ENCODE measurements at regions not wholly inside any gene's neighbourhood (a gene's known extent, or its start where the extent isn't known, plus 50 kb on each side); places are given as distances from the start of the nearest gene placed in this dataset.

GRCh38 chr5:68424799-68425537 lies 209.4 kb downstream of the PIK3R1 start:
- peak; percentile 48 for DNase-seq
- ChIA-PET POLR2A (interaction anchor here (0.5 kb wide), 1 partner anchor 157 kb away, joined by 4 read pairs; no protein-coding TSS in a partner anchor), CTCF (interaction anchor here (0.7 to 0.9 kb wide), 3 partner anchors 25 to 142 kb away, joined by 3 to 4 read pairs (median 3); no protein-coding TSS in a partner anchor)
- intact Hi-C loops (cut with DNase I, micrococcal nuclease), result loop anchor here (1.0 to 2.0 kb wide), 2 partner anchors 9 to 80 kb away; no protein-coding TSS in a partner anchor
- Mint-ChIP-seq H3K9me3 (ENCODE audit: low read depth) (no peaks in the 10 kb centered on the region), H3K4me3 (no peak overlapping the region), H3K27ac (no peak overlapping the region), H3K4me1 (peaks cover 48% of the 10 kb centered on the region), H3K36me3 (ENCODE audit: low read depth) (no peaks in the 10 kb centered on the region), H3K27me3 (peaks cover 10% of the 10 kb centered on the region)
- ATAC-seq, result peak; percentile 91

GRCh38 chr5:68426586-68426985 lies 211.0 kb downstream of the PIK3R1 start:
- peaks cover 7% of the 10 kb centered on the region for H3K27me3 Mint-ChIP-seq
- intact Hi-C loops (cut with DNase I, micrococcal nuclease), result no loop called here
- ChIA-PET POLR2A (no interaction called here), CTCF (no interaction called here)
- no peak for DNase-seq
- peaks cover 58% of the 10 kb centered on the region for H3K4me1 Mint-ChIP-seq
- no peak overlapping the region for H3K27ac Mint-ChIP-seq
- H3K36me3 Mint-ChIP-seq (ENCODE audit: low read depth), result no peaks in the 10 kb centered on the region
- no peak for ATAC-seq
- H3K4me3 Mint-ChIP-seq, result no peak overlapping the region
- no peaks in the 10 kb centered on the region for H3K9me3 Mint-ChIP-seq (ENCODE audit: low read depth)

GRCh38 chr5:68428231-68428811 lies 212.8 kb downstream of the PIK3R1 start:
- no peak for ATAC-seq
- Mint-ChIP-seq H3K4me3 (no peak overlapping the region), H3K4me1 (peaks cover 60% of the 10 kb centered on the region), H3K27ac (no peak overlapping the region), H3K9me3 (ENCODE audit: low read depth) (no peaks in the 10 kb centered on the region), H3K36me3 (ENCODE audit: low read depth) (no peaks in the 10 kb centered on the region), H3K27me3 (peaks cover 13% of the 10 kb centered on the region)
- ChIA-PET POLR2A (no interaction called here), CTCF (no interaction called here)
- DNase-seq, result no peak
- intact Hi-C loops (cut with DNase I, micrococcal nuclease), result no loop called here

- no peak overlapping the region for H3K4me3 Mint-ChIP-seq
- H3K27me3 Mint-ChIP-seq, result peaks cover 13% of the 10 kb centered on the region
- intact Hi-C loops (cut with DNase I, micrococcal nuclease), result no loop called here
- H3K36me3 Mint-ChIP-seq (ENCODE audit: low read depth), result no peaks in the 10 kb centered on the region
- POLR2A ChIA-PET, result interaction anchor here (0.5 kb wide), 1 partner anchor 149 kb away, joined by 3 read pairs; no protein-coding TSS in a partner anchor
- CTCF ChIA-PET, result no interaction called here
- no peak for ATAC-seq
- no peak for DNase-seq
- H3K9me3 Mint-ChIP-seq (ENCODE audit: low read depth), result no peaks in the 10 kb centered on the region
- no peak overlapping the region for H3K27ac Mint-ChIP-seq
- H3K4me1 Mint-ChIP-seq, result peaks cover 62% of the 10 kb centered on the region
Measured at GRCh38 chr5:68429510-68429909, 214.0 kb downstream of the PIK3R1 start.

GRCh38 chr5:68430279-68430678 lies 214.7 kb downstream of the PIK3R1 start:
- no peak for DNase-seq
- intact Hi-C loops (cut with DNase I, micrococcal nuclease), result loop anchor here (5.0 to 10.0 kb wide), 3 partner anchors 85 to 1878 kb away; no protein-coding TSS in a partner anchor
- peaks cover 63% of the 10 kb centered on the region for H3K4me1 Mint-ChIP-seq
- POLR2A ChIA-PET, result interaction anchor here (0.5 kb wide), 1 partner anchor 150 kb away, joined by 3 read pairs; no protein-coding TSS in a partner anchor
- no peaks in the 10 kb centered on the region for H3K36me3 Mint-ChIP-seq (ENCODE audit: low read depth)
- H3K27me3 Mint-ChIP-seq, result peaks cover 13% of the 10 kb centered on the region
- no peaks in the 10 kb centered on the region for H3K9me3 Mint-ChIP-seq (ENCODE audit: low read depth)
- H3K4me3 Mint-ChIP-seq, result no peak overlapping the region
- CTCF ChIA-PET, result no interaction called here
- no peak for ATAC-seq
- no peak overlapping the region for H3K27ac Mint-ChIP-seq

GRCh38 chr5:68431186-68431585 lies 215.6 kb downstream of the PIK3R1 start:
- Mint-ChIP-seq H3K4me1 (peaks cover 63% of the 10 kb centered on the region), H3K27me3 (peaks cover 13% of the 10 kb centered on the region), H3K4me3 (no peak overlapping the region), H3K36me3 (ENCODE audit: low read depth) (no peaks in the 10 kb centered on the region), H3K9me3 (ENCODE audit: low read depth) (no peaks in the 10 kb centered on the region), H3K27ac (no peak overlapping the region)
- DNase-seq (no peak), ATAC-seq (no peak)
- ChIA-PET CTCF (interaction anchor here (0.7 to 5.0 kb wide), 2 partner anchors 144 to 984 kb away, joined by 4 to 34 read pairs; no protein-coding TSS in a partner anchor), POLR2A (interaction anchor here (0.6 to 0.7 kb wide), 2 partner anchors 27 to 1225 kb away, joined by 4 to 9 read pairs; no protein-coding TSS in a partner anchor)
- intact Hi-C loops (cut with DNase I, micrococcal nuclease), result loop anchor here (5.0 to 10.0 kb wide), 3 partner anchors 86 to 1879 kb away; no protein-coding TSS in a partner anchor

- H3K27me3 Mint-ChIP-seq, result peaks cover 11% of the 10 kb centered on the region
- H3K9me3 Mint-ChIP-seq (ENCODE audit: low read depth), result no peaks in the 10 kb centered on the region
- peaks cover 57% of the 10 kb centered on the region for H3K4me1 Mint-ChIP-seq
- no peak for ATAC-seq
- POLR2A ChIA-PET, result interaction anchor here (0.6 kb wide), 1 partner anchor 28 kb away, joined by 9 read pairs; no protein-coding TSS in a partner anchor
- H3K4me3 Mint-ChIP-seq, result no peak overlapping the region
- no peak for DNase-seq
- intact Hi-C loops (cut with DNase I, micrococcal nuclease), result loop anchor here (5.0 to 10.0 kb wide), 3 partner anchors 87 to 1879 kb away; no protein-coding TSS in a partner anchor
- H3K27ac Mint-ChIP-seq, result peak overlapping the region; percentile 5
- CTCF ChIA-PET, result interaction anchor here (0.7 to 5.0 kb wide), 2 partner anchors 145 to 984 kb away, joined by 4 to 34 read pairs; no protein-coding TSS in a partner anchor
- no peaks in the 10 kb centered on the region for H3K36me3 Mint-ChIP-seq (ENCODE audit: low read depth)
Measured at GRCh38 chr5:68431601-68432337, 216.2 kb downstream of the PIK3R1 start.

- POLR2A ChIA-PET, result no interaction called here
- no peak for ATAC-seq
Measured at GRCh38 chr5:68432682-68433081, 217.1 kb downstream of the PIK3R1 start.

GRCh38 chr5:68433526-68433922 lies 218.0 kb downstream of the PIK3R1 start:
- H3K4me3 Mint-ChIP-seq, result peak overlapping the region; percentile 37
- ATAC-seq (no peak), DNase-seq (no peak)
- H3K9me3 Mint-ChIP-seq (ENCODE audit: low read depth), result no peaks in the 10 kb centered on the region
- peaks cover 57% of the 10 kb centered on the region for H3K4me1 Mint-ChIP-seq
- H3K27ac Mint-ChIP-seq, result peak overlapping the region; percentile 75
- H3K27me3 Mint-ChIP-seq, result peaks cover 13% of the 10 kb centered on the region
- no peaks in the 10 kb centered on the region for H3K36me3 Mint-ChIP-seq (ENCODE audit: low read depth)
- CTCF ChIA-PET, result interaction anchor here (1.2 to 5.0 kb wide), 3 partner anchors 55 to 153 kb away, joined by 3 to 34 read pairs (median 5); no protein-coding TSS in a partner anchor
- intact Hi-C loops (cut with DNase I, micrococcal nuclease), result loop anchor here (5.0 to 10.0 kb wide), 3 partner anchors 89 to 1881 kb away; no protein-coding TSS in a partner anchor
- POLR2A ChIA-PET, result interaction anchor here (1.3 kb wide), 1 partner anchor 153 kb away, joined by 4 read pairs; no protein-coding TSS in a partner anchor

More at GRCh38 chr5:68432682-68433081, 217.1 kb downstream of the PIK3R1 start:
- Mint-ChIP-seq H3K27ac (peak overlapping the region; percentile 59), H3K4me1 (peaks cover 57% of the 10 kb centered on the region), H3K27me3 (peaks cover 11% of the 10 kb centered on the region), H3K36me3 (ENCODE audit: low read depth) (no peaks in the 10 kb centered on the region), H3K9me3 (ENCODE audit: low read depth) (no peaks in the 10 kb centered on the region), H3K4me3 (no peak overlapping the region)
- CTCF ChIA-PET, result interaction anchor here (1.2 to 5.0 kb wide), 2 partner anchors 146 to 153 kb away, joined by 5 to 34 read pairs; no protein-coding TSS in a partner anchor
- DNase-seq, result peak; percentile 48
- intact Hi-C loops (cut with DNase I, micrococcal nuclease), result loop anchor here (5.0 to 10.0 kb wide), 3 partner anchors 88 to 1880 kb away; no protein-coding TSS in a partner anchor

GRCh38 chr5:68433923-68434879 lies 218.6 kb downstream of the PIK3R1 start:
- peak overlapping the region; percentile 37 for H3K4me3 Mint-ChIP-seq
- peak overlapping the region; percentile 84 for H3K27ac Mint-ChIP-seq
- ChIA-PET CTCF (interaction anchor here (0.6 to 5.0 kb wide), 5 partner anchors 13 to 147 kb away, joined by 3 to 34 read pairs (median 3); no protein-coding TSS in a partner anchor), POLR2A (interaction anchor here (1.3 kb wide), 1 partner anchor 154 kb away, joined by 4 read pairs; no protein-coding TSS in a partner anchor)
- H3K4me1 Mint-ChIP-seq, result peaks cover 57% of the 10 kb centered on the region
- no peaks in the 10 kb centered on the region for H3K36me3 Mint-ChIP-seq (ENCODE audit: low read depth)
- peaks cover 12% of the 10 kb centered on the region for H3K27me3 Mint-ChIP-seq
- intact Hi-C loops (cut with DNase I, micrococcal nuclease), result loop anchor here (1.0 to 10.0 kb wide), 12 partner anchors 9 to 1882 kb away; partner anchors contain the start of gene PIK3R1 (in 1 of the 2)
- peak; percentile 98 for DNase-seq
- ATAC-seq, result peak; percentile 96
- no peaks in the 10 kb centered on the region for H3K9me3 Mint-ChIP-seq (ENCODE audit: low read depth)
